ENCODE measurements at regions not wholly inside any gene's neighbourhood (a gene's known extent, or its start where the extent isn't known, plus 50 kb on each side); places are given as distances from the start of the nearest gene placed in this dataset.
"Not testable (repeated sequence)": the region's sequence is repeated elsewhere in the genome, so short reads cannot be mapped to it uniquely, and the experiment has no call there.

DNA sequence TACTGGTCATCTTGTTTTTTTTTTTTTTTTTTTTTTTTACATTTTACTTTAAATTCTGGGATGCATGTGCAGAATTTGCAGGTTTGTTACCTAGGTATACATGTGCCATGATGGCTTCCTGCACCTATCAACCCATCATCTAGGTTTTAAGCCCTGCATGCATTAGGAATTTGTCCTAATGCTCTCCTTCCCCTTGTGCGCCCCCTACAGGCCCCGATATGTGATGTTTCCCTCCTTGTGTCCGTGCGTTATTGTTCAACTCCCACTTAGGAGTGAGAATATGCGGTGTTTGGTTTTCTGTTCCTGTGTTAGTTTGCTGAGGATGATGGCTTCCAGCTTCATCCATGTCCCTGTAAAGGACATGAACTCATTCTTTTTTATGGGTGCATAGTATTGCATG, 249.6 kb upstream of the SLC16A7 start:
- DNase-seq (ENCODE audit: low spot score): not testable (repeated sequence)

DNA sequence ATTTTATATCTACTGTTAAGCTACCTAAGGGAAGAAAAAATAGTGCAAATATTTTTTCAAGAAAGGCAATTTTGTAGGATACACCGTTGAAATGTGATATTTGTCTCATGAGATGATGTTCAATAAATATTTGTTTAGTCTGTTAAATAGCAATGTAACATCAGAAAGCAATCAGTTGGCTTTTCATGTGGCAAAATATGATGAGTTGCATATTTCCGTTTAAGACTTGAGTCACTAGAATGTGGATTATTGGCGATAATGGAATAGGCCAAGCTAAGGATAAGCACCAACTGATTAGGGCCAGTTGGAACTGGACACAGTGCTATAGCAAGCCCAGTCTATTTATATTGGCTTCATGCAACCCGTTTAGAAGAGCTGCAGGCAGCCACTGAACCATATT, 250.4 kb upstream of the SLC16A7 start:
- DNase-seq (ENCODE audit: low spot score): no peak

DNA sequence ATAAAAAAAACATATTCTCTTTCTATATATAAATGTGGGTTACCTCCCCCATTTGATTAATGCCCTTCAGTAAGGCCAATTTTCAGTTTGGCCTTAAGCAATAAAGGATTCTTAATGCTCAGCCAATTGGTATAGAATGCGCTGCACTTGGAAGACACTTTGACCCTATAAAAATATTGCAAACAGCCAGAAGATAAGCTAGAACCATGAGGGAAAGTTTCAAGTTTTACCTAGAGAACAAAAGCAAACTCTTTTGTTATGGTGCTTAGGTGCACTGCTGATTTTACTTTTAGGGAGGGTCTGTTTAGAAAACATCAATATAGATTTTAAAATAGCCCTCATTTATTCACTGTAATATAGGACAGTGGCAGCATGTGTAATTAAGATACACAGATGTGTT, 251.6 kb upstream of the SLC16A7 start:
- DNase-seq (ENCODE audit: low spot score): no peak

DNA sequence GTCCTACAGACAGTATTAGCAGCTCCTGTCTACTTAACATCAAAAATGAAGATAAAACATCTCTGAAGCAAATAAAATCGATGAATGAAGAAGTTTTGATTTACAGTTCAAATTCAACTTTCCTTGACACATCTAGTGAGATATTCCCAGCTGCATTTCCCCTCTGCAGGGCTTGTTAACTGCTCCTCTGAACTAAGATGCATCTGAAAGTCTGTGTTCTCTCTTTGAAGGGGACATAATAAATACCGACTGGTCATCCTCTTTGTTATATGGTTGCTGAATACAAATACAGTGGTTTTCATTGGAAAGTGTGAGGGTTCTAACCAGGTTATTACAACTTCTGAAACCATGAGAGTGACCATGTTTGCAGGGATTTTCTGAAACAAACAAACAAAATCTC, 266.4 kb upstream of the SLC16A7 start:
- DNase-seq (ENCODE audit: low spot score): no peak

DNA sequence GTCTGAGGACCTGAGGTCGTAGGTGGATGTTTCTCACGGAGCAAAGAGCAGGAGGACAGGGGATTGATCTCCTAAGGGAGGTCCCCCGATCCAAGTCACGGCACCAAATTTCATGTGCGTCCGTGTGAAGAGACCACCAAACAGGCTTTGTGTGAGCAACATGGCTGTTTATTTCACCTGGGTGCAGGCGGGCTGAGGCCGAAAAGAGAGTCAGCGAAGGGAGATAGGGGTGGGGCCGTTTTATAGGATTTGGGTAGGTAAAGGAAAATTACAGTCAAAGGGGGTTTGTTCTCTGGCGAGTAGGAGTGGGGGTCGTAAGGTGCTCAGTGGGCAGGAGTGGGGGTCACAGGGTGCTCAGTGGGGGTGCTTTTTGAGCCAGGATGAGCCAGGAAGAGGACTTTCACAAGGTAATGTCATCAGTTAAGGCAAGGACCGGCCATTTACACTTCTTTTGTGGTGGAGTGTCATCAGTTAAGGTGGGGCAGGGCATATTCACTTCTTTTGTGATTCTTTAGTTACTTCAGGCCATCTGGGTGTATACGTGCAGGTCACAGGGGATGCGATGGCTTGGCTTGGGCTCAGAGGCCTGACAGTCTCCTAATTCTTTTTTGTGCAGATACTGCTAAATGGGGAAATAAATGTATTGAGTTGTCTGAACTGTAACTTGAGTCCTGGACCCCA, 267.3 kb upstream of the SLC16A7 start:
- DNase-seq (ENCODE audit: low spot score): not testable (repeated sequence)

DNA sequence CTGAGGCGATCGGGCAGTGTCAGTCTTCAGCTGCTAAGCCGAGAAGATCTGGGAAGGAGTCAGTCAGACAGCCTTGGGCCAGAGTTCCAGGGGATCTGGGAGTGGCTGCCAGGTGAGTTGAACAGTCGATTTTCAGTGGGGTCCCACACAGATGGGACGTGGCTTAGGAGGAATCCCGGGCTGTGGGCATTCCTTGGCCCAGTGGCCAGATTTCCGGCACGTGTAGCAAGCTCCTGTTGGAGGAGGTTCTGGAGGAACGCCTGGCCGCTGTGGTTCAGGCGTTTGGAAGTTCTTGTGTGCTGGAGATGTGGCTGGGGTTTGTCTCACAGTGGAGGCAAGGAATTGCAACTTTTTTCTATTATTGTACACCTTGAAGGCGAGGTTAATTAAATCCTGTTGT, 269.4 kb upstream of the SLC16A7 start:
- not testable (repeated sequence) for DNase-seq (ENCODE audit: low spot score)

DNA sequence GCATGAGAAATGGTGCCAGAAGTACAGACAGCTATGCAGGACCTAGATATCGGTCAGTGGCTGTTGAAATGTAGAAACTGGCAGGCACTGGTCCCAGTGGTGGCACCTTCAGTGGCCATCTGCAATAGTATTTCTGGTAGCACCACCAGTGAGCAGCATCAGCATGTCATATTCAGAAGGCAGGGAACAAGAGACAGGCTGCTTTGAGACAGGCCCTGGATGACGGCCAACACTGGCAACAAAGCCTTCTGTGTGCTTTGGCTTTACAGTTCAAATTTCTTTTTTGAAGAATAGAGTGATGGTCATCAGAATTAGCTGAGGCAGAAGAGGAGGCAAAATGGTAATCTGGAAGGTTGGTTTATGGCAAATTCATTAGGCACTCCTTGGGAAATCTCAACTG, 273.4 kb upstream of the SLC16A7 start:
- no peak for DNase-seq (ENCODE audit: low spot score)

DNA sequence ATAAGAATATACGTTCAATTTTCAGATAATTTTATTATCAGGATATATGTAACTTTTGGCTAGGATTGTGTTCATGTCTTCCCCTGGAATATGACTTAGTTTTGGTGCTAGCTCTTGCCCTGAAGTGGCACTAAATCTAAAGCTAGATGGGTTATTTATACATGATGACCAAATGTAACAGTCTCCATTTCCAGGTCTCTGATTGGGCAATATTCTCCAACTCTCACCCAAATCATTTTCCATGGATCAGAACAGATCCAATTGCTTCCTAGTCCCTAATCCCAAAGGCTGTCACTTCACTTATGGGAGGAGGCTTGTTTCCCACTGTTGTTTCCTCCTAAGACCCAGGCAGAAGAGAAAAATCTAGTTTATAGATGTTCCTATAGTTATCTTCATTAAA, 274.6 kb upstream of the SLC16A7 start:
- no peak for DNase-seq (ENCODE audit: low spot score)

DNA sequence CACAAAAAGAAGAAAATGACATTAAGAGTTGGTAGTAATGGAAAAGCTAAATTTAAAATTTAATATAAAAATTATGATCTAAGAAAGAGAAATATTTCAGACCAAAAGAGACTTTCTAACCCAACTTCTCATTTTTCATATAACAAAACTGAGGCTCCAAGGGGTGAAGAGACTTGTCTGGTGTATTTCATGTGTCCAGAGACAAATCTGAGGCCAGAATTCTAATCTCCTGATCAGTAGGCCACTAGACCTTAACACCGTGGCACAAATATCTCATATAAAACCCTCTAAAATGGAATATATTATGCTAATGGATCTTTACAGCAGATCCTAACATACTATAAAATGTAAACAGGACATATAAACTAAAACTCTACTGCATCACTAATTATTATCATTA, 275.7 kb upstream of the SLC16A7 start:
- DNase-seq (ENCODE audit: low spot score): no peak

DNA sequence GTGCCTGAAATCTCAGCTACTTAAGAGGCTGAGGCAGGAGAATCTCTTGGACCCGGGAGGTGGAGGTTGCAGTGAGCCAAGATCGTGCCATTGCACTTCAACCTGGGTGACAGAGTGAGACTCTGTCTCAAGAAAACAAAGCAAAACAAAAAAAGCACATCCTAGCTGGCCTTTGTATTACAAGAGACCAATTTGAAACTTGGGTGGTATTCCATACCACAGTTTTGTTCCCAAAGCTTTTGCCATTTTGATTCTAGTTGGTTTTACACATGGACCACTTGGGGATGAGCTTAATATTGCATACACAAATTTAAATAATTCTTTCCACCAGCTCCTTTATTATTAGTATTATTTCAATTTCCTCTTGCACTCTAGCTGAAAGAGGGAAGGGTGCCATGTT, 276.9 kb upstream of the SLC16A7 start:
- no peak for DNase-seq (ENCODE audit: low spot score)

DNA sequence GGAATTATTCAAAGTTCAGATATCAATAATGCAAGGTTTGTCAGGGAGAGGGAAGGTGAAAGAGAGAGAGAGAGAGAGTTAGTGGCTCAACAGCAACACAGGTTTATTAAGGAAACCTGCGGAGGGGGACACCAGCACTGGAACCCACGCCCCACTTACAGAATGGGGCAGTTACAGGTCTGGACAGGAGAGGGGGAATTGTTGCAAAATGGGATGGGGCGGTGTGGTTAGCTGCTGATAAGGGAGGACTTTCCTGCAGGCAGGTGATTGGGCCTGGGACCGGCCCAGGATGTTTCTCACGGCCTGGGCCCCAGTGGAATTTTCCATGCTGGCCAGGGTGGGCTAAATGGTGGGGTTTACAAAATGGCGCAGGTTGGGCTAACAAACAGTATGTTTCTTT, 278.2 kb upstream of the SLC16A7 start:
- no peak for DNase-seq (ENCODE audit: low spot score)

DNA sequence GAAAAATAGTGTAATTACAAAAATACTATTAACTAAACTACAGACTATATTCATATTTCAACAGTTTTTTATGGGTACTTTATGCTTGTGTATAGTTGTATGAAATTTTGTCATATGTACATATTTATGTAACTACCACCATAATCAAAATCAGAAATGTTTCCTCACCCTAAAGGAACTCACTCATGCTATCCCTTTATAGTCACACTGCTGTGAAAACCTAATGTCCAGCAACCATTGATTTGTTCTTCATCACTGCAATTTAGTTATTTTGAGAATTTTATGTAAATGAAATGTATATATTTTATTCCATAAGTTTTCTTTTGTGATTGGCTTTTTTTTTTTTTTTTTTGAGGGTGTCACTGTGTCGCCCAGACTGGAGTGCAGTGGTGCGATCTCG, 278.9 kb upstream of the SLC16A7 start:
- no peak for DNase-seq (ENCODE audit: low spot score)

DNA sequence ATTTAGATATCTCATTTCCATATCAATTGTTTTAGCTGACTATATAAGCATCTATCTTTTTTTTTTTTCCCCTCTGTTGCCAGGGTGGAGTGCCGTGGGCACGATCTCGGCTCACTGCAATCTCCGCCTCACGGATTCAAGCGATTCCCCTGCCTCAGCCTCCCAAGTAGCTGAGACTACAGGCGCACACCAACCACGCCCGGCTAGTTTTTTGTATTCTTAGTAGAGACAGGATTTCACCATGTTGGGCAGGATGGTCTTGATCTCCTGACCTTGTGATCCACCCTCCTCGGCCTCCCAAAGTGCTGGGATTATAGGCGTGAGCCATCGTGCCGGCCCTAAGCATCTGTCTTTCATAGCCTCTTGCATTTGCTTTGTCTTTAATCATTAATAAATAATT, 279.5 kb upstream of the SLC16A7 start:
- not testable (repeated sequence) for DNase-seq (ENCODE audit: low spot score)

DNA sequence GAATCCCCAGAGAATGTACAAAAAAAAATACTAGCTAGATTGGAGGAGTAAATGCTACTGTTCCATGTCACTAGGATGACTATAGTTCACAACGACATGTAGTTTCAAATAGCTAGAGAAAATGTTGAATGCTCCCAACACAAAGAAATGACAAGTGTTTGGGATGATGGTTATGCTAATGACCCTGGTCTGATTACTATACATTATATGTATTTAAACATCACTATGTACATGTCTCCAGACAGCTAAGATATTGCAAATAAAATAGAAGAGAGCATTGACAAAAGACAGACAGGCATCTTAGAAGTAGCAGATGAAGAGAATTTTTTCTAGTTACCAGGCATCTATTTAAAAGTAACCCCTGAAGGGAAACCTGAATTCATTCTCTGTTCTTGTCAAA, 281.6 kb upstream of the SLC16A7 start:
- no peak for DNase-seq (ENCODE audit: low spot score)

DNA sequence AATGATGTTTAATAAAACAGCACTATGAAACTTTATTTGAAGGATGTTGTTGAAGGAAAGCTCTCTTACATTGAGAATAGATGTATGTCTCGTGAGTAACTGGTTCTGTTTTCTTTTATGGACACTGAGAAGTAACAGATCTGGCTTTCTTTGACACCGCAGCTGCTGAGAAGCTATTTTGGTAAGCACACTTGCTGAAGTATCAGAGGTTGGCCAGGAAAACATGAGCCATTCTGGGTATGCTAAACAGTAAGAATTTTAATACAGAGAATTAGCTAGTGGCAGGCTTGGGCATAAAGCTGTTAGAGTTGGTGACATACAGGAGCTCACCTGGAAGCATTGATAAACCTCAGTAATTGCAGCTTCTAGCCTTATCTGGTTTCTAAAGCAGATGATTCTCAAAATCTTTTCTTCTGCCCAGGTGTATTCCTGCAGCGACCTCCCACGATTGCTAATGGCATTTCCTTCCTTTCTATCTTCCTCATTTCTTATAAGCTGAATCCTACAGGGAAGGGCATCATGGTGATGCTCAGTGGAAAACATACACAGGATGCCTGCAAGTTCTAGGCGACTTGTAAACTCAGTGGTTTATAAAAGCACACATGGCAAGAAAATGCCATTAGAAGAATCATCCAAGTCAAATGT, 291.6 kb upstream of the SLC16A7 start:
- no peak for DNase-seq (ENCODE audit: low spot score)

DNA sequence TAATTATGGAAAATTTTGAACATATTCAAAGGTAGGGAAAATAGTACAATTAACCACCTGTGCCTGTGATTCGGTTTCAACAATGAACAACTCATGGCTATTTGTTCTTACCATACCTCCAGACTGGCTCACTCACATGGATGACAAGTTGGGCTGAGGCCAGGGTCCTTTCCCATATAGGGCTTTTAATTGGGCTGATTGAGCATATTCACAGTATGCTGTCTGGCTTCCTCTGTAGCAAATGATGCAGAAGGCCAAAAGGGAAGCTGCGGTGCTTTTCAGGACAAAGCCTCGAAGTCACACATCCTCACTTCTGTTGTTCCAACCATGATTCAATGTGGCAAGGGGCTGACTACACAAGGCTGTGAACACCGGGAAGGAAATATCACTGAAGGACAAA, 297.5 kb upstream of the SLC16A7 start:
- DNase-seq (ENCODE audit: low spot score): no peak

DNA sequence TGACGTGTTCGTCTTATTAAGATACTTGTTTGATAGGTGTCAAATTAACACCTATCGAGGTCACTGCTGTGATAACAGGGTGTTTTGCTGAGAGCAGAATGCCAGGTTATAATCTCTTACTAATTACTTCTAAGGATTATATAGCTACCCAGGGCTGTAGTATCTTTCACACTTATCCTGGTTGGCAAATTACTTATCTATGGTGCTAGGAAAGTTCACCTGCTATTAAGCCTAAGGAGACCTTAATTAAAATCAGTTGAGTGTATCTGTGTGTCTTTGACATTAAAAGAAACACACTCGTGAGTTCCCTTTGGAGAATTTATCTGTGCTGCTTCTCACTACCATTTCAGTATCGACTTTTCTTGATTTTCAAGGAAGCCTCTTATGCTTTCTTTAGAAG, 301.6 kb upstream of the SLC16A7 start:
- DNase-seq (ENCODE audit: low spot score): no peak

DNA sequence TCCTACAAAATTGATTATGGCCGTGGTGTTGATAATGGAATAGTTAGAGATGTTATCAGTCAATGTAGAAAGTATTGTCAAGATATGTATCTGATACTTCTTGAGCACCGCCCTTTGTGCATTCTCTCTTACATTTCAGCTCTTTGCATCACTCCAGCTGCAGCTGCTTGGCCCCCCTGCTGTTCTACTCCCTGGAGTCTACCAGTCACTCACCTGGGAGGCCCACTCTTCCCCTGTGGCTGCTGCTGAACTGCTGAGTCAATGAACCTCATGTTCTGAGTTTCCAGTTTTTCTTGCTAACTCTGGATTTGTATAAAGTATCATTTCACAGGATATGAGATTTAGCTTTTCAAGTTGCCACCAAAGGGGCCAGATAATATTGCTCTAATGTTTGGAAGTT, 312.8 kb upstream of the SLC16A7 start:
- no peak for DNase-seq (ENCODE audit: low spot score)

DNA sequence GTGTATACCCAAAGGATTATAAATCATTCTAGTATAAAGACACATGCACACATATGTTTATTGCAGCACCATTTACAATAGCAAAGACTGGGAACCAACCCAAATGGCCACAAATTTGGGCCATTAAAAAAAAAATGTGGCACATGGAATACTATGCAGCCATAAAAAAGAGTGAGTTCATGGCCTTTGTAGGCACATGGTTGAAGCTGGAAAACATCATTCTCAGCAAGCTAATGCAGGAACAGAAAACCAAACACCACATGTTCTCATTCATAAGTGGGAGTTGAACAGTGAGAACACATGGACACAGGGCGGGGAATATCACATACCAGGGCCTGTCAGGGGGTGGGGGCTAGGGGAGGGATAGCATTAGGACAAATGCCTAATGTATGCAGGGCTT, 322.3 kb upstream of the SLC16A7 start:
- not testable (repeated sequence) for DNase-seq (ENCODE audit: low spot score)

DNA sequence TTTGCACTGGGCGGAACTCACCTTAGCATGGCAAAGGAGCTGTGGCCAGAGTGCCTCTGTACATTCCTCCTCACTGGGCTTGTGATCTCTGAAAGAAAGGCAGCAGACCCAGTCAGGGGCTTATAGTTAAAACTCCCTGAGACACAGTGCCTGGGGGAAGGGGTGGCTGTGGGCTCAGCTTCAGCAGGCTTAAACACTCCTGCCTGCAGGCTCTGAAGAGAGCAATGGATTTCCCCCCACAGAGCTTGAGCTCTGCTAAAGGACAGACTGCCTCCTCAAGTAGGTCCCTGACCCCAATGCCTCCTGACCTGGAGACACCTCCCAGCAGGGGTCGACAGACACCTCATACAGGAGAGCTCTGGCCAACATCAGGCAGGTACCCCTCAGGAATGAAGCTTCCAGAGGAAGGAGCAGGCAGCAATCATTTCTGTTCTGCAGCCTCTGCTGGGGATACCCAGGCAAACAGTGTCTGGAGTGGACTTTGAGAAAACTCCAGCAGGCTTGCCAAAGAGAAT, 327.5 kb upstream of the SLC16A7 start:
- DNase-seq (ENCODE audit: low spot score): no peak

DNA sequence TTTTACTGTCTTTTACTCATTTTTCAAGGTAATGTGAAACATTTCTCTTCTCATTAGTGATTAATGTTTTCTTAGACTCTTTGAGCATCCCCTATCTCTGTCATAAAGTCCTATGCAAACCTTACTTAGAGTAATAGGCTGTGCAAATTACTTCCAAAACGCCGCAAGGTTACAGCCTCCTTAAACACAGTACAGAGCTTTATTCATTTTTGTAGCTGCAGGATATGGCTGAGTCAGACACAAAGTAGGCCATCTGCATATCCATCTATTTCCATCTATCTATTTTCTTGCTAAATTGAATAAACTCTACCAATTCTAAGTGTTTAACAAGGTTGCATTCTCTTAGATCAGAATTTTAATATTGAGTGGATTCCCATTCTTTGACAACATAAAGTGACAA, 335.6 kb upstream of the SLC16A7 start:
- no peak for DNase-seq (ENCODE audit: low spot score)

DNA sequence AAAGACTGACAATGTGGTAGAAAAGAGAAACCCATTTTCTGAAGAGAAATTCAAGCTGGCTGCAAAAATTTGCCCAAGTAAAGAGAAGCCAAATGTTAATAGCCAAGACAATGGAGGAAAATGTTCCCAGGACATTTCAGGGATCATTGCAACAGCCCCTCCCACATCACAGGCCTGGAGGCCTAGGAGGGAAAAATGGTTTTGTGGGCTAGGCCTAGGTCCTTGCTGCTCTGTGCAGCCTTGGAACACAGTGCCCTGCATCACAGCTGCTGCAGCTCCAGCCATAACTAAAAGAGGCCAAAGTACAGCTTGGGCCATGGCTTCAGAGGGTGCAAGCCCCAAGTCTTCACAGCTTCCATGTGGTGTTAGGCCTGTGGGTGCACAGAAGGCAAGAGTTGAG, 332.4 kb upstream of the LRIG3 start:
- no peak for DNase-seq (ENCODE audit: low spot score)

DNA sequence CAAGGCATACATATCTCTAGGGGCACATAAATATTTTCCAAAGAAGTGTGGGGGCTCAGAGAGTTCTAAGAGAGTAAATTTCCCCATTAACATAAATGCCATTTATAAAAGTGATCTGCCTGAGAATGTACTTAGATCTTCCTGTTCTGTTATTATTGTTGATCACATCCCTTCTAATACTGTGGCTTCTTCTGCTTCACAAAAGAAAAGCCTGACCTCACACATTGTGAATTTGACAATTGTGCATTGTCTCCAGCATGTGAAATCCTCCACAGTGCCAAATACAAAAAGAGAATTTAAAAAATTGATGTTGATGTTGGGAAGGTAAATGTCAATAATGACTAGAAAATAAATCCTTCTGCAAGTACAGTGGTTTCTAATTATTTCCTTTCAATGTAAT, 330.5 kb upstream of the LRIG3 start:
- no peak for DNase-seq (ENCODE audit: low spot score)

DNA sequence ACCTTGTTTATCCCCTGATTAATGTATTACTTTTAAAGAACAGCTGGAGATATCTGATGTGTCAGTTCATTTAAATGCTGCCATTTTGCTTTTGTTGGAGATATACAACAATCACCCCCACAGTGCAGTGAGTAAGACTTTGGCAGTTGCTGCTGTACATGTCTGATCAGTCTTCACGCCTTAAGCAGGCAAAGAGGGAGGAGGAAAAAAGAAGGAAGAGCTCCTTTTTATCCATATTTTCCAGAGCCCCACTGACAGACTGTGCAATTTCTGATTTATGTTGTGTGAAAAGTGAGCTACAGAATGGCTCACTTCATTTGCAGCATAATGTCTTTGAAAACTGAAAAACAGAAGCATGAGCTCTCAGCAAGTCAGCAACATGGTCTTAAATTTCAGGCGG, 319.7 kb upstream of the LRIG3 start:
- DNase-seq (ENCODE audit: low spot score): no peak
